ENCODE measurements at regions not wholly inside any gene's neighbourhood (a gene's known extent, or its start where the extent isn't known, plus 50 kb on each side); places are given as distances from the start of the nearest gene placed in this dataset.

DNA sequence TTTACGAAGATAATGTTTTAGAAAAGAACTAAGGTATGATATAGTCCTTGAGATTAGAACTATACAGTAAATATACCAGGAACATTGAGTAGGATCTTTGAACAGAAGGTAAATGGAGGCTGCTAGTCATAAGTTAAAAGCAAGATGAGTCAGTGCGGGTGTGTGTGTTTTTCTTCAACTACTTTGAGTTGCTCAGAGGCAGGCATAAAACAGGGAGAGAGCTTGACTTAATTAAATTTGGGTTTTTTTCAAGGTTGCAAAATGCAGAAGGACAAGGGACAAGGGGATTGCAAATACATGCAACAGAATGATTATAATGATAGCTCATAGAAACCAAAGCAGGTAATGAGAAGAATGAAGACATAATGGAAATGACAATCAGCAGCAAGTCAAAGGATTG lies 815.1 kb downstream of the NCAM2 start:
- H3K4me3 ChIP-seq (ENCODE audit: low read depth, low read length) = no peak overlapping the region
- in situ Hi-C loops (cut with HindIII; ENCODE audit: low sequenced_read_pairs) = no loop called here
- TF ChIP-seq, protein P1, sequence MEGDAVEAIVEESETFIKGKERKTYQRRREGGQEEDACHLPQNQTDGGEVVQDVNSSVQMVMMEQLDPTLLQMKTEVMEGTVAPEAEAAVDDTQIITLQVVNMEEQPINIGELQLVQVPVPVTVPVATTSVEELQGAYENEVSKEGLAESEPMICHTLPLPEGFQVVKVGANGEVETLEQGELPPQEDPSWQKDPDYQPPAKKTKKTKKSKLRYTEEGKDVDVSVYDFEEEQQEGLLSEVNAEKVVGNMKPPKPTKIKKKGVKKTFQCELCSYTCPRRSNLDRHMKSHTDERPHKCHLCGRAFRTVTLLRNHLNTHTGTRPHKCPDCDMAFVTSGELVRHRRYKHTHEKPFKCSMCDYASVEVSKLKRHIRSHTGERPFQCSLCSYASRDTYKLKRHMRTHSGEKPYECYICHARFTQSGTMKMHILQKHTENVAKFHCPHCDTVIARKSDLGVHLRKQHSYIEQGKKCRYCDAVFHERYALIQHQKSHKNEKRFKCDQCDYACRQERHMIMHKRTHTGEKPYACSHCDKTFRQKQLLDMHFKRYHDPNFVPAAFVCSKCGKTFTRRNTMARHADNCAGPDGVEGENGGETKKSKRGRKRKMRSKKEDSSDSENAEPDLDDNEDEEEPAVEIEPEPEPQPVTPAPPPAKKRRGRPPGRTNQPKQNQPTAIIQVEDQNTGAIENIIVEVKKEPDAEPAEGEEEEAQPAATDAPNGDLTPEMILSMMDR (IDR thresholded peaks at IDR 0.05; ENCODE audit: low read depth, low read length, missing control alignments) = no peak
- no peak for DNase-seq (ENCODE audit: low read depth)

DNA sequence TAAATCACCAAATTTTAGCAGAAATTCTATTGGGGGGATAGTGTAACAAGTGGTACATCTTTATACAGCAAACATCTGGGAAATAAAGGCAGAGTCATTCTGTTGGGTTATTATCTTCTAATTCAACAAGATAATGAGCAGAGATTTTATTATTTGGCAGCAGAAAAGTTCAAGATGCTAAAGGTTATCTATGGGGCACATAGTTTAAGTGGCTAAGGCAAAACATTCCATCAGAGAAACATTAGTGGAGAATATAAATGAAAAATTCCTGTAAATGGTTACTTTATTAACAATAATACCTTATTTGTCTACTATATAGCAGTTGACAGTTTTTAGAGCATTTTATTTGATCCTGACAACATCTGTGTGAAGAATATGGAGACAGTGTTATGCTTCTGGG lies 815.7 kb downstream of the NCAM2 start:
- H3K4me3 ChIP-seq (ENCODE audit: low read depth, low read length) = no peak overlapping the region
- in situ Hi-C loops (cut with HindIII; ENCODE audit: low sequenced_read_pairs) = no loop called here
- no peak for DNase-seq (ENCODE audit: low read depth)
- TF ChIP-seq, protein P1 (IDR thresholded peaks at IDR 0.05; ENCODE audit: low read depth, low read length, missing control alignments) = no peak

DNA sequence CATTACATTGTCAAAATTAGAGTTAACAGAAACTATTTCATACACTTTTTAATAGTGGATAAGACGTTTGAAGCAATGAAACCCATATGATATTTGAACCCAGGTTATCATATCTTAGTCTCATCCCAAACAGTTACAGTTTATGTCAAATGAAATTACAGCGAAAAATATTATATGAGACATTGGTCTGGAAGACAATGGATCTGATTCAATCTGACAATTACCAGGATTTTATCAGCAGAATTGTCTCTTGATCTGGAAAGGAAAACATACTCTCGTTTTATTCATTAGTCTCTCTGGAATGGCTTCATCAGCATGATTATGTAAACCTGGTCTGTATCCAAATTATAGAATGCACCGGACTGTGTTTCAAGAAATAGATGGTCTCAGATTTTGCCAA lies 818.6 kb downstream of the NCAM2 start:
- no peak overlapping the region for H3K4me3 ChIP-seq (ENCODE audit: low read depth, low read length)
- TF ChIP-seq, protein P1 (IDR thresholded peaks at IDR 0.05; ENCODE audit: low read depth, low read length, missing control alignments) = no peak
- no peak for DNase-seq (ENCODE audit: low read depth)
- in situ Hi-C loops (cut with HindIII; ENCODE audit: low sequenced_read_pairs) = no loop called here

DNA sequence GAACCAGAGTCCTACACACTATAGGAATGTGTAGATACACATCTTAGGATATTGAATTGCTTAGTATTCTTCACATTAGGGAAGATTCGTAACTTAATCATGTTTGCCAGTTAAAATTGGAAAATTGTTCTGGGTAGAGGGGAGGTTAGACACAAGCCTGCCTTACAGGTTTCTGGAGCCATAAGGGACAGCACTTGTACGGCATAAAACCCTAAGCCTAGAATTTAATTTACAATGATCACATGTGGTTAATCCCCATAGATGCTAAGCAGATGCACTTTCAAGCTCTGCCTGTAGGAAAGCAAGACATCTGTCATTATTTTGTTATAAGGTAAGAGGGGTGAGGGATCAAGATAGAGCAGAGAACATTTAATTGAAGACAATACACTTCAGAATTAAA lies 820.7 kb downstream of the NCAM2 start:
- in situ Hi-C loops (cut with HindIII; ENCODE audit: low sequenced_read_pairs) = no loop called here
- no peak for DNase-seq (ENCODE audit: low read depth)
- no peak overlapping the region for H3K4me3 ChIP-seq (ENCODE audit: low read depth, low read length)
- TF ChIP-seq, protein P1 (IDR thresholded peaks at IDR 0.05; ENCODE audit: low read depth, low read length, missing control alignments) = no peak

DNA sequence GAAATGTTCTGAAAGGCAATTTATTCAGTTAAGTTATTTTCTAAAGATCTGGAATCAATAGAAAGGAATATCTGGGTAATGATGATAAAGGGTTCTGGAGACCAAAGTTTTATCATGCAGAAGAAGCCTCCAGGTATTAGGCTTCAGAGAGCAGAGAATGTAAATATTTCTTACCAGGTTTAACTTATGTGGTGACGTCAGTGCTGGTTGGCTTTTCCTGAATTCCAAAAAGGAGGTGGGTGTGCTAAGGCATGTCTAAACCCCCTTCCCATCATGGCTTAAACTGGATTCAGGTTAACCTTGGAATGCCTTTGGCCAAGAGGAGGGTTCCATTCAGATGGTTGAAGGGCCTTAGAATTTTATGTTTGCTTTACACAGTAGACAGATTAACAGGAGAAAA lies 829.9 kb downstream of the NCAM2 start:
- in situ Hi-C loops (cut with HindIII; ENCODE audit: low sequenced_read_pairs) = no loop called here
- no peak overlapping the region for H3K4me3 ChIP-seq (ENCODE audit: low read depth, low read length)
- TF ChIP-seq, protein P1 (IDR thresholded peaks at IDR 0.05; ENCODE audit: low read depth, low read length, missing control alignments) = no peak
- no peak for DNase-seq (ENCODE audit: low read depth)

DNA sequence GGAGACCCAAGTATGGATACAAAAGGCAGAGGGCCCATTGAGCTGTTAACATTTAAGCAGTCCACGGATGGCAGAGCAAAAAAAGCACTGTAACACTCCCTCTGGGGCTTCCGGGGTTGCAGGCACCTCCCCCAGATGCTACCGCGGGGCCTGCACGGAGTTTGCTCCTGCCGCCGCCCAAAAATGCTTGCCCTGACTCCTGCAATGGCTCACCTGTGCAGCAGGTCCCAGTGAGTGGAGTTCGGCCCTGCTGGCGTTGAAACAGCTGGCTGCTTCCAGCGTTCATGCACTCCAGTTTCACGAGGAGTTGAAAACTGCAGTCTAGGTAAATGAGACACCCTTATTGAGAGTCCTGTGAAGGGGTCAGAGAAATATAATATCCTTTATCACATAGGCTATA lies 832.8 kb downstream of the NCAM2 start:
- TF ChIP-seq, protein P1 (IDR thresholded peaks at IDR 0.05; ENCODE audit: low read depth, low read length, missing control alignments) = no peak
- DNase-seq (ENCODE audit: low read depth) = no peak
- in situ Hi-C loops (cut with HindIII; ENCODE audit: low sequenced_read_pairs) = no loop called here
- H3K4me3 ChIP-seq (ENCODE audit: low read depth, low read length) = no peak overlapping the region

DNA sequence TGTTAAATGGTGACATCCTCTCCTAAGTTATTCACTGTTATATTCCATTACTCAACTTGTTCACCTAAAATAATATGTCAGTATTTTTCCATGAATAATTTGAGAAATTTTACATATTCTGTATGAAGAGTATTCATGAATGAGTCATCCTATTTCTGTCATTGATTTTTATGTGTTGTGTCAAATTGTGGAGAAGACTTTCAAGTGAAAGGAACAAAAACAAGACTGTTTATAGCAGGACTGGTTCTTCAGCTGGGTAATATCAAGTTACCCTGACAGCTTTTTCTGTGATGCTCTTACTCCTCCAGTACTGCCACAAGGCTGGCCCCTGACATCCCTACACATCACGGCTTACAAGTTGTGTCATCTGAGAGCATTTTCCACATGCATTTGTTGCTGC lies 847.7 kb downstream of the NCAM2 start:
- in situ Hi-C loops (cut with HindIII; ENCODE audit: low sequenced_read_pairs) = no loop called here
- TF ChIP-seq, protein P1 (IDR thresholded peaks at IDR 0.05; ENCODE audit: low read depth, low read length, missing control alignments) = no peak

More for the DNA sequence above, 847.7 kb downstream of the NCAM2 start:
- H3K4me3 ChIP-seq (ENCODE audit: low read depth, low read length) = no peak overlapping the region
- DNase-seq (ENCODE audit: low read depth) = no peak
